Panc1 (cell line): ENCODE measurements at regions not wholly inside any gene's neighbourhood (a gene's known extent, or its start where the extent isn't known, plus 50 kb on each side); places are given as distances from the start of the nearest gene placed in this dataset.

Source experiments
- POLR2AphosphoS5 ChIP-seq: IDR thresholded peaks from 2 replicates; pipeline ENCODE4 v1.6.1; 2012; ENCODE audit warnings: mild to moderate bottlenecking, low read depth, low read length, moderate library complexity
- REST ChIP-seq, 2 experiments: IDR thresholded peaks; 2 replicates each; pipeline ENCODE4 v1.6.1; 2011 to 2012; ENCODE audit warnings: low read depth in 2 of 2, control low read depth in 1 of 2, low read length in 1 of 2, mild to moderate bottlenecking in 1 of 2, moderate library complexity in 1 of 2; ENCODE audit not compliant: insufficient read depth in 1 of 2
- SIN3A ChIP-seq: IDR thresholded peaks from 2 replicates; pipeline ENCODE4 v1.6.1; 2012; ENCODE audit warnings: low read depth, mild to moderate bottlenecking, low read length, moderate library complexity, borderline replicate concordance; ENCODE audit not compliant: insufficient read depth
- TCF7L2 ChIP-seq: IDR thresholded peaks from 2 replicates; pipeline ENCODE4 v1.6.1; 2011; ENCODE audit warnings: mild to moderate bottlenecking, low read depth, low read length, inconsistent platforms
- TF ChIP-seq, protein P1 (sequence below): fragments of 450-650 bp; IDR thresholded peaks from 2 replicates; pipeline ENCODE4 v1.5.1; 2017; ENCODE audit warnings: mild to moderate bottlenecking

GRCh38 chr3:127451321-127451720 is 139.2 kb downstream of the TPRA1 start:
- TF ChIP-seq, protein P1, sequence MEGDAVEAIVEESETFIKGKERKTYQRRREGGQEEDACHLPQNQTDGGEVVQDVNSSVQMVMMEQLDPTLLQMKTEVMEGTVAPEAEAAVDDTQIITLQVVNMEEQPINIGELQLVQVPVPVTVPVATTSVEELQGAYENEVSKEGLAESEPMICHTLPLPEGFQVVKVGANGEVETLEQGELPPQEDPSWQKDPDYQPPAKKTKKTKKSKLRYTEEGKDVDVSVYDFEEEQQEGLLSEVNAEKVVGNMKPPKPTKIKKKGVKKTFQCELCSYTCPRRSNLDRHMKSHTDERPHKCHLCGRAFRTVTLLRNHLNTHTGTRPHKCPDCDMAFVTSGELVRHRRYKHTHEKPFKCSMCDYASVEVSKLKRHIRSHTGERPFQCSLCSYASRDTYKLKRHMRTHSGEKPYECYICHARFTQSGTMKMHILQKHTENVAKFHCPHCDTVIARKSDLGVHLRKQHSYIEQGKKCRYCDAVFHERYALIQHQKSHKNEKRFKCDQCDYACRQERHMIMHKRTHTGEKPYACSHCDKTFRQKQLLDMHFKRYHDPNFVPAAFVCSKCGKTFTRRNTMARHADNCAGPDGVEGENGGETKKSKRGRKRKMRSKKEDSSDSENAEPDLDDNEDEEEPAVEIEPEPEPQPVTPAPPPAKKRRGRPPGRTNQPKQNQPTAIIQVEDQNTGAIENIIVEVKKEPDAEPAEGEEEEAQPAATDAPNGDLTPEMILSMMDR: no peak
- TF ChIP-seq TCF7L2: no peak
- TF ChIP-seq POLR2AphosphoS5: no peak
- no peak for TF ChIP-seq SIN3A
- TF ChIP-seq REST (IDR thresholded peaks at IDR 0.05; ENCODE audit: insufficient read depth in 1 of 2, low read depth in 2 of 2, low read length in 1 of 2): no peak
